ENCODE measurements at regions not wholly inside any gene's neighbourhood (a gene's known extent, or its start where the extent isn't known, plus 50 kb on each side); places are given as distances from the start of the nearest gene placed in this dataset.

GRCh38 chr7:123259759-123260158 is 60.0 kb upstream of the SLC13A1 start:
- TF ChIP-seq FOXA3 (CRISPR knock-in tag; conservative IDR thresholded peaks at IDR 0.05 in 1 of 2, IDR thresholded peaks at IDR 0.05 in 1 of 2) (no peak), SLC30A9 (CRISPR knock-in tag; IDR thresholded peaks at IDR 0.05) (no peak), TAF1 (IDR thresholded peaks at IDR 0.05; ENCODE audit: control insufficient read depth, extremely low read depth, insufficient read depth, low read length, severe bottlenecking) (no peak), NRF1 (conservative IDR thresholded peaks at IDR 0.05 in 1 of 2, IDR thresholded peaks at IDR 0.05 in 1 of 2) (no peak), CCNT2 (IDR thresholded peaks at IDR 0.05; ENCODE audit: borderline replicate concordance, extremely low read depth, insufficient read length, low read depth, low read length) (no peak), ZNF24 (IDR thresholded peaks at IDR 0.05) (no peak), ELF4 (CRISPR knock-in tag; IDR thresholded peaks at IDR 0.05) (no peak), ARID2 (IDR thresholded peaks at IDR 0.05) (no peak), SMARCA4 (IDR thresholded peaks at IDR 0.05) (no peak), ZNF280A (IDR thresholded peaks at IDR 0.05; ENCODE audit: low read depth, partially characterized antibody) (no peak), EP300 (IDR thresholded peaks at IDR 0.05; ENCODE audit: low read length) (no peak), GABPA (tag; conservative IDR thresholded peaks at IDR 0.05; ENCODE audit: low read depth) (no peak)
- TF ChIP-seq, protein P1, sequence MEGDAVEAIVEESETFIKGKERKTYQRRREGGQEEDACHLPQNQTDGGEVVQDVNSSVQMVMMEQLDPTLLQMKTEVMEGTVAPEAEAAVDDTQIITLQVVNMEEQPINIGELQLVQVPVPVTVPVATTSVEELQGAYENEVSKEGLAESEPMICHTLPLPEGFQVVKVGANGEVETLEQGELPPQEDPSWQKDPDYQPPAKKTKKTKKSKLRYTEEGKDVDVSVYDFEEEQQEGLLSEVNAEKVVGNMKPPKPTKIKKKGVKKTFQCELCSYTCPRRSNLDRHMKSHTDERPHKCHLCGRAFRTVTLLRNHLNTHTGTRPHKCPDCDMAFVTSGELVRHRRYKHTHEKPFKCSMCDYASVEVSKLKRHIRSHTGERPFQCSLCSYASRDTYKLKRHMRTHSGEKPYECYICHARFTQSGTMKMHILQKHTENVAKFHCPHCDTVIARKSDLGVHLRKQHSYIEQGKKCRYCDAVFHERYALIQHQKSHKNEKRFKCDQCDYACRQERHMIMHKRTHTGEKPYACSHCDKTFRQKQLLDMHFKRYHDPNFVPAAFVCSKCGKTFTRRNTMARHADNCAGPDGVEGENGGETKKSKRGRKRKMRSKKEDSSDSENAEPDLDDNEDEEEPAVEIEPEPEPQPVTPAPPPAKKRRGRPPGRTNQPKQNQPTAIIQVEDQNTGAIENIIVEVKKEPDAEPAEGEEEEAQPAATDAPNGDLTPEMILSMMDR (IDR thresholded peaks at IDR 0.05 in 2 of 3, conservative IDR thresholded peaks at IDR 0.05 in 1 of 3; ENCODE audit: insufficient read depth in 2 of 3, low read depth in 1 of 3, low read length in 3 of 3), result no peak
- TF ChIP-seq, protein P2, sequence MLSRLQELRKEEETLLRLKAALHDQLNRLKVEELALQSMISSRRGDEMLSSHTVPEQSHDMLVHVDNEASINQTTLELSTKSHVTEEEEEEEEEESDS (CRISPR knock-in tag; IDR thresholded peaks at IDR 0.05), result no peak
